ENCODE measurements at regions not wholly inside any gene's neighbourhood (a gene's known extent, or its start where the extent isn't known, plus 50 kb on each side); places are given as distances from the start of the nearest gene placed in this dataset.

DNA sequence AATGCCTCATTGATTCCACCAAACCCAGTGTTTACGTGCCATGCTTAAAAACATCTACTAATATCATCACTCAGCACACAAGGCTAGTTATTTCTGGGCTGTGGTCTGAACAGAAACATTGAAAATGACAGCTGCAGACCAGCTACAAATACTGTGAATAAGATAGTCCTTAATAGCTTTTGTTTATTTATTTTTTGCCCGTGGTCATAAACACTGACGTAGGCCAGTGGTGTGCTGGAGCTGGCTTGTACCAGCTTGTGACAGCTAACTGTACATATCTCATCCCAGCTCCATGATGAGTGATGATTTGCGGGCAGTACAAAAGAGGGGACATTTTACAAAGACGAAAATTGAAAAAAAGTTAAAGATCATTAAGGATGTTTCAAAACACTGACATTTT is 1057.0 kb downstream of the EPHA7 start:
- no peak for TF ChIP-seq CTCF (IDR thresholded peaks at IDR 0.05; ENCODE audit: low read depth, low read length)
- no peak for TF ChIP-seq POLR2A (IDR thresholded peaks at IDR 0.05; ENCODE audit: extremely low read depth, insufficient read length)
- TF ChIP-seq, protein P1, sequence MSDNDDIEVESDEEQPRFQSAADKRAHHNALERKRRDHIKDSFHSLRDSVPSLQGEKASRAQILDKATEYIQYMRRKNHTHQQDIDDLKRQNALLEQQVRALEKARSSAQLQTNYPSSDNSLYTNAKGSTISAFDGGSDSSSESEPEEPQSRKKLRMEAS (IDR thresholded peaks at IDR 0.05; ENCODE audit: low read depth, low read length): no peak
- no peak for TF ChIP-seq MYC (IDR thresholded peaks at IDR 0.05; ENCODE audit: low read depth, low read length)
